GM23338 (cell line): ENCODE measurements at regions not wholly inside any gene's neighbourhood (a gene's known extent, or its start where the extent isn't known, plus 50 kb on each side); places are given as distances from the start of the nearest gene placed in this dataset.

Experiments
- ATAC-seq: fragments of 200-7000 bp; cut with Tn5 transposase; 3 replicates; pipeline ENCODE4 v1.9.1; 2020
- DNase-seq: peaks from one replicate; pipeline ENCODE4 v3.0.0-alpha.2; 2015; ENCODE audit warnings: low spot score
- H2AFZ ChIP-seq: fragments of 200-600 bp; sonication (generic); 2 replicates; pipeline ENCODE4 v1.8.0; 2016; ENCODE audit warnings: antibody characterized with exemption, mild to moderate bottlenecking, moderate library complexity
- H3F3A ChIP-seq: fragments of 200-600 bp; sonication (generic); replicated peaks from 2 replicates; pipeline ENCODE4 v1.8.0; 2017; ENCODE audit warnings: antibody characterized with exemption, mixed run types, low read depth
- H3K27ac ChIP-seq: fragments of 200-600 bp; sonication (generic); 2 replicates; pipeline ENCODE4 v1.6.1; 2016; ENCODE audit warnings: low read depth
- H3K27me3 ChIP-seq: fragments of 200-600 bp; sonication (generic); 2 replicates; pipeline ENCODE4 v1.8.0; 2016; ENCODE audit warnings: mild to moderate bottlenecking, mixed run types, moderate library complexity; ENCODE audit not compliant: insufficient read depth
- H3K36me3 ChIP-seq: fragments of 200-600 bp; sonication (generic); 2 replicates; pipeline ENCODE4 v1.8.0; 2016; ENCODE audit warnings: mild to moderate bottlenecking; ENCODE audit not compliant: insufficient read depth
- H3K4me1 ChIP-seq: fragments of 200-600 bp; sonication (generic); 2 replicates; pipeline ENCODE4 v1.8.0; 2016; ENCODE audit warnings: mild to moderate bottlenecking, moderate library complexity; ENCODE audit not compliant: insufficient read depth
- H3K4me2 ChIP-seq: fragments of 200-600 bp; sonication (generic); 2 replicates; pipeline ENCODE4 v1.7.1; 2017; ENCODE audit warnings: mixed run types
- H3K4me3 ChIP-seq: fragments of 200-600 bp; sonication (generic); 2 replicates; pipeline ENCODE4 v1.6.1; 2016; ENCODE audit warnings: mixed run types
- H3K79me2 ChIP-seq: fragments of 200-600 bp; sonication (generic); replicated peaks from 2 replicates; pipeline ENCODE4 v1.8.0; 2017; ENCODE audit warnings: mild to moderate bottlenecking; ENCODE audit not compliant: insufficient read depth
- H3K9me2 ChIP-seq: fragments of 200-600 bp; sonication (generic); 2 replicates; pipeline ENCODE4 v1.8.0; 2017; ENCODE audit not compliant: insufficient read depth
- H4K20me1 ChIP-seq: fragments of 200-600 bp; sonication (generic); replicated peaks from 2 replicates; pipeline ENCODE4 v1.8.0; 2017; ENCODE audit warnings: mild to moderate bottlenecking; ENCODE audit not compliant: insufficient read depth
- H3K27ac Mint-ChIP-seq: 2 replicates; pipeline ENCODE4 v1.8.0; 2020; ENCODE audit warnings: inconsistent platforms, mild to moderate bottlenecking, moderate library complexity, mixed read lengths
- H3K27me3 Mint-ChIP-seq: 3 replicates; pipeline ENCODE4 v1.8.0; 2022; ENCODE audit warnings: low read depth, mild to moderate bottlenecking, moderate library complexity, mixed read lengths, inconsistent platforms; ENCODE audit not compliant: insufficient read depth, poor library complexity
- H3K36me3 Mint-ChIP-seq: 3 replicates; pipeline ENCODE4 v1.8.0; 2021; ENCODE audit warnings: low read depth, mild to moderate bottlenecking, inconsistent platforms, moderate library complexity, mixed read lengths
- H3K4me1 Mint-ChIP-seq: 3 replicates; pipeline ENCODE4 v1.8.0; 2020; ENCODE audit warnings: mild to moderate bottlenecking, inconsistent platforms, mixed read lengths
- H3K4me3 Mint-ChIP-seq: 3 replicates; pipeline ENCODE4 v1.8.0; 2021; ENCODE audit warnings: moderate library complexity, mild to moderate bottlenecking, inconsistent platforms, mixed read lengths
- H3K9me3 Mint-ChIP-seq: 3 replicates; pipeline ENCODE4 v1.8.0; 2020; ENCODE audit warnings: moderate library complexity, mild to moderate bottlenecking, inconsistent platforms, mixed read lengths
- CREB1 ChIP-seq: fragments of 250-450 bp; sonication (Bioruptor Pico); IDR thresholded peaks from 2 replicates; pipeline ENCODE4 v1.5.0; 2020; ENCODE audit warnings: low read depth, mild to moderate bottlenecking, moderate library complexity
- CTCF ChIP-seq, 2 experiments: fragments of 200-600 bp in 1 of 2; sonication (generic) in 1 of 2; conservative IDR thresholded peaks; 2 replicates each; pipeline versions ENCODE4 v1.5.1 to v1.6.1; 2016 to 2017; ENCODE audit warnings: antibody characterized with exemption in 2 of 2, low read depth in 2 of 2, mild to moderate bottlenecking in 2 of 2, moderate library complexity in 1 of 2
- ETS1 ChIP-seq: IDR thresholded peaks from 2 replicates; pipeline ENCODE4 v1.6.1; 2016; ENCODE audit warnings: antibody characterized with exemption
- EZH2 ChIP-seq: fragments of 200-600 bp; sonication (generic); IDR thresholded peaks from one replicate; pipeline ENCODE4 v1.8.0; 2017; ENCODE audit warnings: antibody characterized with exemption, mild to moderate bottlenecking, low read depth; ENCODE audit not compliant: unreplicated experiment
- EZH2phosphoT487 ChIP-seq: fragments of 200-600 bp; sonication (generic); IDR thresholded peaks from one replicate; pipeline ENCODE4 v1.8.1; 2018; ENCODE audit warnings: antibody characterized with exemption; ENCODE audit not compliant: unreplicated experiment
- JUNB ChIP-seq: IDR thresholded peaks from one replicate; pipeline ENCODE4 v1.6.1; 2016; ENCODE audit warnings: antibody characterized with exemption; ENCODE audit not compliant: unreplicated experiment
- NANOG ChIP-seq: IDR thresholded peaks from 2 replicates; pipeline ENCODE4 v1.6.1; 2016; ENCODE audit warnings: antibody characterized with exemption, borderline replicate concordance
- POLR2AphosphoS5 ChIP-seq: IDR thresholded peaks from 2 replicates; pipeline ENCODE4 v1.6.1; 2016; ENCODE audit warnings: antibody characterized with exemption, low read depth
- STAT1 ChIP-seq: IDR thresholded peaks from one replicate; pipeline ENCODE4 v1.6.1; 2016; ENCODE audit warnings: antibody characterized with exemption; ENCODE audit not compliant: unreplicated experiment
- ZNF114 ChIP-seq: fragments of 250-450 bp; sonication (Bioruptor Pico); IDR thresholded peaks from 2 replicates; pipeline ENCODE4 v1.5.0; 2020; ENCODE audit warnings: mild to moderate bottlenecking, moderate library complexity
- ZNF331 ChIP-seq: fragments of 250-450 bp; sonication (Bioruptor Pico); IDR thresholded peaks from 2 replicates; pipeline ENCODE4 v1.5.0; 2020; ENCODE audit warnings: low read depth, mild to moderate bottlenecking, moderate library complexity
- TF ChIP-seq, protein P1 (sequence below): IDR thresholded peaks from one replicate; pipeline ENCODE4 v1.6.1; 2018; ENCODE audit warnings: antibody characterized with exemption; ENCODE audit not compliant: unreplicated experiment

DNA sequence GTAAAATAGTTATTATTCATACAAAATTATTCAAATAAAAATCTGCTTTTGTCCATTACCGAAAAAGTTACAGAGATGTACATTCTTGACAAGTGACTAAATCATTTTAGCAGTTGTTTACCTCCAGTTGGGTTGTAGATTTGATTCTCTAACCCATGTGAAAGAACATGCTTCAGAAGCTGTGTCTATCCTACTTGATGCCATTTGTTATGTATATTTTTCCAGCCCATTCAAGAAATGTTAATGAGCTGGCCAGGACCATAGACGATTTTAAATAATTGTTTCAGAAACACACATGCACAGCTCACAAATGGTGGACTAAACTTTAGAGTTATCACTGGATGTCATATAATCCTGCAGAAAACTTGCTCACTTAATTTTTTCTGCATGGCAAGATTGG lies 391.1 kb upstream of the REG3G start:
- no peak overlapping the region for H2AFZ ChIP-seq
- Mint-ChIP-seq H3K36me3 (peaks cover 2% of the 10 kb centered on the region; the same call in 2 of the 3 replicates), H3K4me1 (no peaks in the 10 kb centered on the region), H3K4me3 (no peak overlapping the region), H3K27ac (no peak overlapping the region), H3K9me3 (peaks cover 7% of the 10 kb centered on the region; the same call in 1 of the 3 replicates), H3K27me3 (no peaks in the 10 kb centered on the region)
- no peak overlapping the region for H3K4me3 ChIP-seq
- H4K20me1 ChIP-seq, result no peaks in the 10 kb centered on the region
- no peaks in the 10 kb centered on the region for H3K36me3 ChIP-seq
- TF ChIP-seq ZNF114 (no peak), ETS1 (no peak), STAT1 (no peak), NANOG (no peak), EZH2 (no peak), POLR2AphosphoS5 (no peak), ZNF331 (CRISPR knock-in tag) (no peak), EZH2phosphoT487 (no peak), CREB1 (CRISPR knock-in tag) (no peak), JUNB (no peak), CTCF (conservative IDR thresholded peaks at IDR 0.05; ENCODE audit: low read depth in 2 of 2) (no peak)
- TF ChIP-seq, protein P1, sequence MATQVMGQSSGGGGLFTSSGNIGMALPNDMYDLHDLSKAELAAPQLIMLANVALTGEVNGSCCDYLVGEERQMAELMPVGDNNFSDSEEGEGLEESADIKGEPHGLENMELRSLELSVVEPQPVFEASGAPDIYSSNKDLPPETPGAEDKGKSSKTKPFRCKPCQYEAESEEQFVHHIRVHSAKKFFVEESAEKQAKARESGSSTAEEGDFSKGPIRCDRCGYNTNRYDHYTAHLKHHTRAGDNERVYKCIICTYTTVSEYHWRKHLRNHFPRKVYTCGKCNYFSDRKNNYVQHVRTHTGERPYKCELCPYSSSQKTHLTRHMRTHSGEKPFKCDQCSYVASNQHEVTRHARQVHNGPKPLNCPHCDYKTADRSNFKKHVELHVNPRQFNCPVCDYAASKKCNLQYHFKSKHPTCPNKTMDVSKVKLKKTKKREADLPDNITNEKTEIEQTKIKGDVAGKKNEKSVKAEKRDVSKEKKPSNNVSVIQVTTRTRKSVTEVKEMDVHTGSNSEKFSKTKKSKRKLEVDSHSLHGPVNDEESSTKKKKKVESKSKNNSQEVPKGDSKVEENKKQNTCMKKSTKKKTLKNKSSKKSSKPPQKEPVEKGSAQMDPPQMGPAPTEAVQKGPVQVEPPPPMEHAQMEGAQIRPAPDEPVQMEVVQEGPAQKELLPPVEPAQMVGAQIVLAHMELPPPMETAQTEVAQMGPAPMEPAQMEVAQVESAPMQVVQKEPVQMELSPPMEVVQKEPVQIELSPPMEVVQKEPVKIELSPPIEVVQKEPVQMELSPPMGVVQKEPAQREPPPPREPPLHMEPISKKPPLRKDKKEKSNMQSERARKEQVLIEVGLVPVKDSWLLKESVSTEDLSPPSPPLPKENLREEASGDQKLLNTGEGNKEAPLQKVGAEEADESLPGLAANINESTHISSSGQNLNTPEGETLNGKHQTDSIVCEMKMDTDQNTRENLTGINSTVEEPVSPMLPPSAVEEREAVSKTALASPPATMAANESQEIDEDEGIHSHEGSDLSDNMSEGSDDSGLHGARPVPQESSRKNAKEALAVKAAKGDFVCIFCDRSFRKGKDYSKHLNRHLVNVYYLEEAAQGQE, result no peak
- no peaks in the 10 kb centered on the region for H3K9me2 ChIP-seq
- no peak overlapping the region for H3K4me2 ChIP-seq
- H3K4me1 ChIP-seq, result no peaks in the 10 kb centered on the region
- H3K79me2 ChIP-seq, result no peaks in the 10 kb centered on the region
- H3K27ac ChIP-seq, result no peak overlapping the region
- H3F3A ChIP-seq, result no peaks in the 10 kb centered on the region
- H3K27me3 ChIP-seq, result no peaks in the 10 kb centered on the region
- DNase-seq, result no peak
- no peak for ATAC-seq
